Heart left ventricle (tissue), 16 donors: ENCODE measurements at regions not wholly inside any gene's neighbourhood (a gene's known extent, or its start where the extent isn't known, plus 50 kb on each side); places are given as distances from the start of the nearest gene placed in this dataset.

Experiments
- ATAC-seq, 4 donors: fragments of 200-7000 bp; cut with Tn5 transposase; one replicate each; pipeline ENCODE4 v1.9.1; 2020 to 2022; ENCODE audit warnings: moderate library complexity in 4 of 4, mild to moderate bottlenecking in 3 of 4, moderate number of reproducible peaks in 1 of 4
- DNase-seq, 5 donors: peaks; one replicate each; pipeline ENCODE4 v3.0.0-alpha.2; 2020
- H3K27ac ChIP-seq, 12 donors: fragments of 200-600 bp; sonication (generic) in 4 of 12; one replicate each; pipeline versions ENCODE4 v1.5.0 to v1.8.0; 2016 to 2022; ENCODE audit warnings: mild to moderate bottlenecking in 2 of 12
- H3K27me3 ChIP-seq, 9 donors: fragments of 200-600 bp; sonication (generic) in 2 of 9; one replicate each; pipeline versions ENCODE4 v1.5.1 to v1.8.0; 2016 to 2022; ENCODE audit warnings: mild to moderate bottlenecking in 3 of 9
- H3K36me3 ChIP-seq, 9 donors: fragments of 200-600 bp; sonication (generic) in 2 of 9; one replicate each; pipeline versions ENCODE4 v1.5.0 to v1.8.0; 2018 to 2022; ENCODE audit warnings: mild to moderate bottlenecking in 2 of 9
- H3K4me1 ChIP-seq, 12 donors: fragments of 200-600 bp; sonication (generic) in 4 of 12; one replicate each; pipeline versions ENCODE4 v1.5.0 to v1.8.0; 2016 to 2022; ENCODE audit warnings: mild to moderate bottlenecking in 3 of 12
- H3K4me3 ChIP-seq, 12 donors: fragments of 200-600 bp; sonication (generic) in 4 of 12; one replicate each; pipeline versions ENCODE4 v1.5.0 to v1.8.0; 2017 to 2022; ENCODE audit warnings: mild to moderate bottlenecking in 9 of 12, moderate library complexity in 4 of 12
- H3K9me3 ChIP-seq, 12 donors: fragments of 200-600 bp; sonication (generic) in 4 of 12; one replicate each; pipeline versions ENCODE4 v1.5.0 to v1.8.0; 2016 to 2022; ENCODE audit warnings: mild to moderate bottlenecking in 1 of 12
- CTCF ChIP-seq, 12 donors: fragments of 200-600 bp; sonication (generic) in 4 of 12; IDR thresholded peaks; one replicate each; pipeline versions ENCODE4 v1.5.0 to v1.8.0; 2018 to 2022; ENCODE audit warnings: antibody characterized with exemption in 12 of 12, mild to moderate bottlenecking in 5 of 12
- POLR2A ChIP-seq, 2 donors: fragments of 450-650 bp; IDR thresholded peaks; one replicate each; pipeline ENCODE4 v1.6.1; 2017; ENCODE audit warnings: antibody characterized with exemption in 2 of 2, mild to moderate bottlenecking in 2 of 2, moderate library complexity in 2 of 2
- WGBS, 4 donors: extraction: QIAGEN DNeasy Blood & Tissue Kit in 2 of 4; methylation state at CpG; one replicate each; pipeline versions ENCODE4 v1.1.5 to v1.1.7; 2013 to 2018; 5-methylcytosine and 5-hydroxymethylcytosine counted together
- intact Hi-C, 10 donors: fragments of 100-400 bp; cut with DNase I; formaldehyde crosslinking; loops; one replicate each; pipeline versions ENCODE4 v1.11.1 to v1.14.2; 2022
- donor health status: ischemic (EF 13 %, LVEDD 7.1; RV severe dilation, severe dysfunction).
- donor health status: healthy with polysubstance abuse.
- donor health status: DM: no; HTN: yes; CAD: no.
- donor health status: DM: no; HTN: no; CAD: no.
- donor health status: ischemic (EF 25% LVEDD 6.9; RV normal size, moderate dysfunction).
- donor health status: ischemic (EF 25% LVEDD 5.7; RV mildly dilated, moderate dysfunction).
- donor health status: healthy.
- donor health status: DM: yes; HTN: yes; CAD: no.
- donor health status: ischemic (EF 35%, LVEDD 5.7; RV mildly dilated, moderate dysfunction).
- donor health status: nonischemic (EF 11% LVEDD 7.7; RV severe dilation, severe dysfunction).
- donor health status: DM: yes; HTN: yes; CAD: no.
- donor health status: PGD.
- donor health status: ischemic (EF 29% LVEDD 5.4; RV normal size, mild dysfunction).
- donor health status: nonischemic (EF 23%, LVEDD 6.1; RV moderate dilation, normal function).

- H3K4me1 ChIP-seq = no peaks in the 10 kb centered on the region
- H3K27ac ChIP-seq = no peak overlapping the region
- no peaks in the 10 kb centered on the region for H3K9me3 ChIP-seq
- intact Hi-C loops = no loop called here
- H3K27me3 ChIP-seq = peaks cover 0 to 10% (median 0%) of the 10 kb centered on the region in 9 donors
- H3K4me3 ChIP-seq = no peak overlapping the region
- no peaks in the 10 kb centered on the region for H3K36me3 ChIP-seq
- DNase-seq = no peak
- WGBS, 4 donors = 90 to 92% (median 90%) methylated on average over 19 of the region's 19 CpGs
- TF ChIP-seq POLR2A (IDR thresholded peaks at IDR 0.05) (no peak), CTCF (IDR thresholded peaks at IDR 0.05) (no peak)
- no peak for ATAC-seq
Measured at GRCh38 chr16:65754820-65755691, 611.4 kb upstream of the CDH5 start.

- WGBS, 4 donors = 50 to 70% (median 61%) methylated on average over 1 of the region's 1 CpG
- Histone ChIP-seq H3K9me3 (no peaks in the 10 kb centered on the region), H3K36me3 (no peaks in the 10 kb centered on the region), H3K4me3 (no peak overlapping the region), H3K4me1 (no peaks in the 10 kb centered on the region), H3K27me3 (peaks cover 0 to 10% (median 0%) of the 10 kb centered on the region in 9 donors), H3K27ac (no peak overlapping the region)
- DNase-seq (no peak), ATAC-seq (no peak)
- intact Hi-C loops = no loop called here
- TF ChIP-seq POLR2A (IDR thresholded peaks at IDR 0.05) (no peak), CTCF (IDR thresholded peaks at IDR 0.05) (no peak)
Measured at GRCh38 chr16:65752522-65752844, 614.0 kb upstream of the CDH5 start.

GRCh38 chr16:65751622-65752521, 614.6 kb upstream of the CDH5 start:
- Histone ChIP-seq H3K4me3 (no peak overlapping the region), H3K27me3 (peaks cover 0 to 10% (median 0%) of the 10 kb centered on the region in 9 donors), H3K27ac (no peak overlapping the region), H3K36me3 (no peaks in the 10 kb centered on the region), H3K4me1 (no peaks in the 10 kb centered on the region), H3K9me3 (no peaks in the 10 kb centered on the region)
- intact Hi-C loops = no loop called here
- ATAC-seq (no peak), DNase-seq (no peak)
- no peak for TF ChIP-seq CTCF (IDR thresholded peaks at IDR 0.05)
- TF ChIP-seq POLR2A (IDR thresholded peaks at IDR 0.05) = no peak
- WGBS, 4 donors = 83 to 86% (median 85%) methylated on average over 8 of the region's 8 CpGs

GRCh38 chr16:65749506-65749905, 617.0 kb upstream of the CDH5 start:
- Histone ChIP-seq H3K4me1 (no peaks in the 10 kb centered on the region), H3K27me3 (peaks cover 0 to 10% (median 0%) of the 10 kb centered on the region in 9 donors), H3K9me3 (no peaks in the 10 kb centered on the region), H3K4me3 (no peak overlapping the region), H3K36me3 (no peaks in the 10 kb centered on the region), H3K27ac (no peak overlapping the region)
- intact Hi-C loops = no loop called here
- no peak for ATAC-seq
- 73 to 81% (median 75%) methylated on average over 5 to 6 of the region's 6 CpGs for WGBS, 4 donors
- DNase-seq = no peak
- TF ChIP-seq CTCF (IDR thresholded peaks at IDR 0.05) (no peak), POLR2A (IDR thresholded peaks at IDR 0.05) (no peak)
